H1 (cell line): ENCODE measurements at regions not wholly inside any gene's neighbourhood (a gene's known extent, or its start where the extent isn't known, plus 50 kb on each side); places are given as distances from the start of the nearest gene placed in this dataset.

ENCODE experiments used
- CTCF ChIA-PET: fragments of 300-600 bp; sonication (Branson Sonifier 250); formaldehyde crosslinking; loops from one replicate; lab custom pipeline; 2021; ENCODE audit not compliant: partially characterized antibody; lab: Charles Lee
- POLR2A ChIA-PET: fragments of 300-600 bp; sonication (Branson Sonifier 250); formaldehyde crosslinking; loops from one replicate; lab custom pipeline; 2021; ENCODE audit warnings: inconsistent platforms; ENCODE audit not compliant: partially characterized antibody; lab: Charles Lee
- DNase-seq, 2 experiments: peaks; one replicate each; pipeline versions ENCODE4 v3.0.0 to v3.0.0-alpha.2; 2010 to 2022; ENCODE audit warnings: low spot score in 2 of 2, low read depth in 1 of 2, mixed read lengths in 1 of 2
- FAIRE-seq: peaks from 2 replicates; lab custom pipeline; 2011; peaks lifted over from hg19 to GRCh38; lab: Jason Lieb, UNC
- H2AFZ ChIP-seq: 2 replicates; pipeline ENCODE4 v1.8.1; 2012; ENCODE audit warnings: low read length, inconsistent platforms
- H2AK5ac ChIP-seq: 2 replicates; pipeline ENCODE4 v1.6.1; 2013; ENCODE audit warnings: low read depth, low read length
- H2BK120ac ChIP-seq: replicated peaks from 2 replicates; pipeline ENCODE3; 2013; ENCODE audit warnings: low read depth, low read length, inconsistent platforms
- H2BK12ac ChIP-seq: 2 replicates; pipeline ENCODE4 v1.6.1; 2013; ENCODE audit warnings: low read depth, low read length
- H2BK15ac ChIP-seq: 2 replicates; pipeline ENCODE4 v1.6.1; 2013; ENCODE audit warnings: low read length
- H2BK20ac ChIP-seq: 2 replicates; pipeline ENCODE4 v1.6.1; 2013; ENCODE audit warnings: low read length
- H2BK5ac ChIP-seq: 2 replicates; pipeline ENCODE4 v1.6.1; 2013; ENCODE audit warnings: low read depth, low read length
- H3K14ac ChIP-seq: 2 replicates; pipeline ENCODE4 v1.6.1; 2013; ENCODE audit warnings: inconsistent platforms; ENCODE audit not compliant: insufficient read length
- H3K18ac ChIP-seq: 2 replicates; pipeline ENCODE4 v1.6.1; 2013; ENCODE audit warnings: low read length; ENCODE audit errors: extremely low read depth
- H3K23ac ChIP-seq: 2 replicates; pipeline ENCODE4 v1.6.1; 2013; ENCODE audit warnings: inconsistent platforms; ENCODE audit not compliant: insufficient read length
- H3K23me2 ChIP-seq: 2 replicates; pipeline ENCODE4 v1.6.1; 2013; ENCODE audit warnings: low read depth, low read length
- H3K27ac ChIP-seq: 2 replicates; pipeline ENCODE4 v1.6.1; 2011; ENCODE audit warnings: low read depth, low read length, inconsistent platforms
- H3K27me3 ChIP-seq, 4 experiments: replicated peaks in 1 of 4; 1 replicate in 1 of 4; 2 replicates in 3 of 4; pipeline versions ENCODE4 v1.6.1 to v1.8.1; 2011 to 2013; ENCODE audit warnings: low read length in 3 of 4, mild to moderate bottlenecking in 3 of 4, inconsistent platforms in 2 of 4, mixed read lengths in 2 of 4, moderate library complexity in 1 of 4; ENCODE audit not compliant: control insufficient read depth in 3 of 4, insufficient read depth in 3 of 4; ENCODE audit errors: extremely low read depth in 1 of 4
- H3K36me3 ChIP-seq, 4 experiments: 2 replicates each; pipeline versions ENCODE4 v1.6.1 to v1.8.1; 2011 to 2013; ENCODE audit warnings: mild to moderate bottlenecking in 4 of 4, low read length in 3 of 4, moderate library complexity in 2 of 4, control low read depth in 1 of 4, inconsistent platforms in 1 of 4; ENCODE audit not compliant: insufficient read depth in 4 of 4, control insufficient read depth in 2 of 4
- H3K4ac ChIP-seq: replicated peaks from 2 replicates; pipeline ENCODE3; 2013; ENCODE audit warnings: low read length, low read depth, mixed read lengths, inconsistent platforms; ENCODE audit not compliant: insufficient read length
- H3K4me1 ChIP-seq, 4 experiments: replicated peaks in 1 of 4; 1 replicate in 1 of 4; 2 replicates in 3 of 4; pipeline versions ENCODE4 v1.6.1 to v1.8.1; 2011 to 2013; ENCODE audit warnings: low read length in 3 of 4, inconsistent platforms in 2 of 4, mixed read lengths in 1 of 4; ENCODE audit not compliant: insufficient read depth in 4 of 4, control insufficient read depth in 3 of 4
- H3K4me2 ChIP-seq, 2 experiments: 2 replicates each; pipeline versions ENCODE4 v1.6.1 to v1.8.1; 2011 to 2013; ENCODE audit warnings: low read depth in 2 of 2, low read length in 2 of 2, control low read depth in 1 of 2, inconsistent platforms in 1 of 2, mild to moderate bottlenecking in 1 of 2; ENCODE audit not compliant: insufficient read depth in 1 of 2
- H3K4me3 ChIP-seq, 4 experiments: fragments of 200-600, 300-600 bp in 1 of 4; sonication (generic), shearing (Covaris generic), sonication (Bioruptor Twin) in 1 of 4; 2 replicates each; pipeline versions ENCODE4 v1.5.1 to v1.8.1; 2011 to 2016; ENCODE audit warnings: low read length in 4 of 4, low read depth in 3 of 4, control low read depth in 2 of 4, inconsistent platforms in 2 of 4, mild to moderate bottlenecking in 2 of 4, mixed read lengths in 1 of 4, moderate library complexity in 1 of 4; ENCODE audit not compliant: insufficient read depth in 2 of 4; ENCODE audit errors: extremely low read depth in 1 of 4
- H3K56ac ChIP-seq: replicated peaks from 2 replicates; pipeline ENCODE3; 2013; ENCODE audit warnings: low read depth, mild to moderate bottlenecking, mixed read lengths, low read length, inconsistent platforms; ENCODE audit not compliant: insufficient read length
- H3K79me1 ChIP-seq: 2 replicates; pipeline ENCODE4 v1.6.1; 2013; ENCODE audit warnings: low read depth, low read length, control low read depth
- H3K79me2 ChIP-seq, 2 experiments: 2 replicates each; pipeline versions ENCODE4 v1.6.1 to v1.8.1; 2012 to 2013; ENCODE audit warnings: low read length in 2 of 2, mild to moderate bottlenecking in 2 of 2, inconsistent platforms in 1 of 2; ENCODE audit not compliant: insufficient read depth in 2 of 2, control insufficient read depth in 1 of 2
- H3K9ac ChIP-seq, 4 experiments: replicated peaks in 1 of 4; 1 replicate in 1 of 4; 2 replicates in 3 of 4; pipeline versions ENCODE4 v1.6.1 to v1.8.1; 2011 to 2013; ENCODE audit warnings: low read depth in 3 of 4, low read length in 3 of 4, control low read depth in 2 of 4, mild to moderate bottlenecking in 2 of 4, moderate library complexity in 2 of 4, inconsistent platforms in 1 of 4; ENCODE audit errors: extremely low read depth in 1 of 4
- H3K9me3 ChIP-seq, 2 experiments: 2 replicates each; pipeline versions ENCODE4 v1.6.1 to v1.8.1; 2012 to 2013; ENCODE audit warnings: mild to moderate bottlenecking in 2 of 2, moderate library complexity in 2 of 2, control low read depth in 1 of 2, inconsistent platforms in 1 of 2, low read depth in 1 of 2, low read length in 1 of 2, mixed read lengths in 1 of 2; ENCODE audit not compliant: insufficient read depth in 2 of 2
- H4K20me1 ChIP-seq, 2 experiments: replicated peaks in 1 of 2; 2 replicates each; pipeline versions ENCODE3 to v1.8.1; 2011 to 2013; ENCODE audit warnings: inconsistent platforms in 2 of 2, low read length in 2 of 2, mild to moderate bottlenecking in 1 of 2; ENCODE audit not compliant: insufficient read depth in 2 of 2, control insufficient read depth in 1 of 2
- H4K5ac ChIP-seq: 2 replicates; pipeline ENCODE4 v1.6.1; 2013; ENCODE audit warnings: low read length, low read depth, mixed read lengths, inconsistent platforms; ENCODE audit not compliant: insufficient read length
- H4K8ac ChIP-seq: 2 replicates; pipeline ENCODE4 v1.8.0; 2013; ENCODE audit warnings: mild to moderate bottlenecking, moderate library complexity, low read length, inconsistent platforms; ENCODE audit not compliant: insufficient read depth; ENCODE audit errors: extremely low read depth
- H4K91ac ChIP-seq: replicated peaks from 2 replicates; pipeline ENCODE3; 2013; ENCODE audit warnings: low read length, mixed read lengths, inconsistent platforms; ENCODE audit not compliant: insufficient read length
- ASH2L ChIP-seq: fragments of 200-600, 300-600 bp; sonication (generic); IDR thresholded peaks from one replicate; pipeline ENCODE4 v1.7.1; 2017; ENCODE audit warnings: low read length
- CBX5 ChIP-seq: fragments of 300-800, 300-1000 bp; sonication (generic); IDR thresholded peaks from 2 replicates; pipeline ENCODE4 v1.7.1; 2016; ENCODE audit warnings: antibody characterized with exemption, low read length, low read depth
- EGR1 ChIP-seq: IDR thresholded peaks from 2 replicates; pipeline ENCODE4 v1.6.1; 2011; ENCODE audit warnings: low read depth, low read length, borderline replicate concordance
- HDAC6 ChIP-seq: IDR thresholded peaks from one replicate; pipeline ENCODE4 v1.7.1; 2012; ENCODE audit warnings: low read depth, mild to moderate bottlenecking, inconsistent platforms, low read length, moderate library complexity
- JUN ChIP-seq: IDR thresholded peaks from 2 replicates; pipeline ENCODE4 v1.6.1; 2011; ENCODE audit warnings: low read depth, mild to moderate bottlenecking, improper control_type of control experiment, low read length
- KDM5A ChIP-seq: fragments of 200-600 bp; IDR thresholded peaks from 2 replicates; pipeline ENCODE4 v1.7.1; 2012; ENCODE audit warnings: mild to moderate bottlenecking, low read length, inconsistent platforms, mixed read lengths
- POLR2AphosphoS5 ChIP-seq: IDR thresholded peaks from 2 replicates; pipeline ENCODE4 v1.6.1; 2011; ENCODE audit warnings: low read depth, low read length
- POU5F1 ChIP-seq: IDR thresholded peaks from 2 replicates; pipeline ENCODE4 v1.6.1; 2011; ENCODE audit warnings: low read depth, mild to moderate bottlenecking, low read length, moderate library complexity
- RFX5 ChIP-seq: IDR thresholded peaks from 2 replicates; pipeline ENCODE4 v1.6.1; 2011; ENCODE audit warnings: low read depth, low read length, improper control_type of control experiment, borderline replicate concordance
- SP1 ChIP-seq: IDR thresholded peaks from 2 replicates; pipeline ENCODE4 v1.6.1; 2011; ENCODE audit warnings: low read depth, low read length
- TCF12 ChIP-seq: IDR thresholded peaks from 2 replicates; pipeline ENCODE4 v1.6.1; 2011; ENCODE audit warnings: low read depth, mild to moderate bottlenecking, low read length
- TEAD4 ChIP-seq: IDR thresholded peaks from 2 replicates; pipeline ENCODE4 v1.6.1; 2012; ENCODE audit warnings: low read depth, low read length, inconsistent platforms, mixed read lengths
- WGBS, 2 experiments: shearing (Covaris generic) in 1 of 2; methylation state at CpG; one replicate each; pipeline versions ENCODE4 v1.1.6 to v1.1.7; 2013 to 2015; ENCODE audit warnings: low lambda C conversion rate in 2 of 2, mixed read lengths in 2 of 2, inconsistent platforms in 1 of 2, low coverage in 1 of 2, missing lambda C conversion rate in 1 of 2; ENCODE audit not compliant: insufficient replicate concordance in 2 of 2, insufficient coverage in 1 of 2, insufficient read length in 1 of 2; ENCODE audit errors: extremely low coverage in 1 of 2, missing lambda C conversion rate in 1 of 2; 5-methylcytosine and 5-hydroxymethylcytosine counted together
- TF ChIP-seq, protein P1 (sequence below): IDR thresholded peaks from 2 replicates; pipeline ENCODE4 v1.6.1; 2012; ENCODE audit warnings: inconsistent platforms
- TF ChIP-seq, protein P2 (sequence below): IDR thresholded peaks from 2 replicates; pipeline ENCODE4 v1.6.1; 2012; ENCODE audit warnings: low read length, inconsistent platforms

DNA sequence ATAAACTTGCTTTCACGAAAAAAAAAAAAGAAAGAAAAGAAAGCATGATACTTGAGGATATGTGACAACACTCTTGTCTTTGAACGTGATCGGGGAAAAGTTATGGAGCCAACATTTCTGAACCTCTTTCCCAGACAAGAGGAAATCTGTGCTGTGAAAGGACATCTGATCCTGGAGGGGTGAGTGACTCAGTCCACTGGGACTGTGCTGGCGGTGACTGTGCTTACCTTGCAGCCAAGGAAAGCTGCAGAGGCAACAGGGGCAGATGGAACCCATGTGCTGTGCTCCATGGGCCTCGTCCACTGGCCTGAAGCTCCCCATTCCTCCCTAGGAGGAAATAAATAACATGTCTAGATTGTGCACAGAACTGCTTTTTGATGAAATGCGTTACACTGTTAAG, 116.5 kb upstream of the RAB11FIP2 start:
- no peak overlapping the region for H2BK15ac ChIP-seq
- WGBS, 2 experiments, result 92% methylated on average over 6 of the region's 6 CpGs; no CpG with 5 or more reads in 1 of the 2 experiments
- no peak overlapping the region for H2BK5ac ChIP-seq
- no peak overlapping the region for H3K4ac ChIP-seq
- no peak overlapping the region for H3K14ac ChIP-seq
- H2BK20ac ChIP-seq, result no peak overlapping the region
- H3K36me3 ChIP-seq, result no peaks in the 10 kb centered on the region
- H3K18ac ChIP-seq, result no peak overlapping the region
- H2BK12ac ChIP-seq, result no peak overlapping the region
- H4K8ac ChIP-seq, result no peak overlapping the region
- H4K20me1 ChIP-seq, result no peaks in the 10 kb centered on the region
- H4K91ac ChIP-seq, result no peak overlapping the region
- no peaks in the 10 kb centered on the region for H3K9me3 ChIP-seq
- no peaks in the 10 kb centered on the region for H3K23me2 ChIP-seq
- ChIA-PET CTCF (no interaction called here), POLR2A (no interaction called here)
- no peak for FAIRE-seq
- H3K4me2 ChIP-seq, result no peak overlapping the region
- H2AFZ ChIP-seq, result no peak overlapping the region
- no peak overlapping the region for H4K5ac ChIP-seq
- no peaks in the 10 kb centered on the region for H3K27me3 ChIP-seq
- H2AK5ac ChIP-seq, result no peak overlapping the region
- H2BK120ac ChIP-seq, result no peak overlapping the region
- no peaks in the 10 kb centered on the region for H3K79me2 ChIP-seq
- no peak overlapping the region for H3K4me3 ChIP-seq
- H3K9ac ChIP-seq, result no peak overlapping the region
- H3K23ac ChIP-seq, result no peak overlapping the region
- no peak for DNase-seq
- no peaks in the 10 kb centered on the region for H3K79me1 ChIP-seq
- no peak overlapping the region for H3K27ac ChIP-seq
- H3K4me1 ChIP-seq, result no peaks in the 10 kb centered on the region
- no peak overlapping the region for H3K56ac ChIP-seq
- no peak for TF ChIP-seq POU5F1
- TF ChIP-seq, protein P1, sequence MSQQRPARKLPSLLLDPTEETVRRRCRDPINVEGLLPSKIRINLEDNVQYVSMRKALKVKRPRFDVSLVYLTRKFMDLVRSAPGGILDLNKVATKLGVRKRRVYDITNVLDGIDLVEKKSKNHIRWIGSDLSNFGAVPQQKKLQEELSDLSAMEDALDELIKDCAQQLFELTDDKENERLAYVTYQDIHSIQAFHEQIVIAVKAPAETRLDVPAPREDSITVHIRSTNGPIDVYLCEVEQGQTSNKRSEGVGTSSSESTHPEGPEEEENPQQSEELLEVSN, result no peak
- no peak for TF ChIP-seq POLR2AphosphoS5
- TF ChIP-seq KDM5A, result no peak
- TF ChIP-seq RFX5, result no peak
- TF ChIP-seq, protein P2, sequence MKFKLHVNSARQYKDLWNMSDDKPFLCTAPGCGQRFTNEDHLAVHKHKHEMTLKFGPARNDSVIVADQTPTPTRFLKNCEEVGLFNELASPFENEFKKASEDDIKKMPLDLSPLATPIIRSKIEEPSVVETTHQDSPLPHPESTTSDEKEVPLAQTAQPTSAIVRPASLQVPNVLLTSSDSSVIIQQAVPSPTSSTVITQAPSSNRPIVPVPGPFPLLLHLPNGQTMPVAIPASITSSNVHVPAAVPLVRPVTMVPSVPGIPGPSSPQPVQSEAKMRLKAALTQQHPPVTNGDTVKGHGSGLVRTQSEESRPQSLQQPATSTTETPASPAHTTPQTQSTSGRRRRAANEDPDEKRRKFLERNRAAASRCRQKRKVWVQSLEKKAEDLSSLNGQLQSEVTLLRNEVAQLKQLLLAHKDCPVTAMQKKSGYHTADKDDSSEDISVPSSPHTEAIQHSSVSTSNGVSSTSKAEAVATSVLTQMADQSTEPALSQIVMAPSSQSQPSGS, result no peak
- no peak for TF ChIP-seq EGR1
- TF ChIP-seq JUN, result no peak
- no peak for TF ChIP-seq CBX5
- no peak for TF ChIP-seq ASH2L
- no peak for TF ChIP-seq TEAD4
- TF ChIP-seq HDAC6, result no peak
- TF ChIP-seq SP1, result no peak
- no peak for TF ChIP-seq TCF12
